ENCODE measurements at regions not wholly inside any gene's neighbourhood (a gene's known extent, or its start where the extent isn't known, plus 50 kb on each side); places are given as distances from the start of the nearest gene placed in this dataset.

GRCh38 chr2:49780949-49781348 lies 626.6 kb upstream of the FSHR start:
- Histone ChIP-seq H3K4me1 (ENCODE audit: control insufficient read depth, extremely low read depth, insufficient read depth, low read length) (no peaks in the 10 kb centered on the region), H3K4me3 (ENCODE audit: control insufficient read depth in 2 of 3, extremely low read depth in 1 of 3, insufficient read depth in 2 of 3, low read depth in 1 of 3, low read length in 3 of 3) (no peak overlapping the region), H3K36me3 (ENCODE audit: control insufficient read depth in 2 of 2, extremely low read depth in 1 of 2, insufficient read depth in 2 of 2, low read length in 2 of 2) (no peaks in the 10 kb centered on the region), H3K27ac (ENCODE audit: control insufficient read depth, insufficient read depth, low read length) (no peak overlapping the region), H3K9me3 (ENCODE audit: control insufficient read depth, low read depth, low read length) (no peaks in the 10 kb centered on the region), H3K4me2 (ENCODE audit: control insufficient read depth, extremely low read depth, insufficient read depth, low read depth, low read length) (no peak overlapping the region), H3K27me3 (ENCODE audit: control insufficient read depth, extremely low read depth, insufficient read depth, low read length) (no peaks in the 10 kb centered on the region), H3K9me1 (ENCODE audit: control insufficient read depth, extremely low read depth, insufficient read depth, low read length) (no peaks in the 10 kb centered on the region), H2AFZ (ENCODE audit: control insufficient read depth, low read length) (no peak overlapping the region), H3K79me2 (ENCODE audit: control insufficient read depth, insufficient read depth, low read length) (no peaks in the 10 kb centered on the region), H3K9ac (ENCODE audit: control insufficient read depth, extremely low read depth, insufficient read depth, low read length) (no peak overlapping the region), H4K20me1 (ENCODE audit: control insufficient read depth, extremely low read depth, insufficient read depth, low read length) (no peaks in the 10 kb centered on the region)
- FAIRE-seq (no peak), DNase-seq (ENCODE audit: low read depth, low spot score) (no peak)
- no peak for TF ChIP-seq EZH2 (IDR thresholded peaks at IDR 0.05; ENCODE audit: low read length)
- TF ChIP-seq CTCF (optimal IDR thresholded peaks at IDR 0.05 in 1 of 3, IDR thresholded peaks at IDR 0.05 in 1 of 3, conservative IDR thresholded peaks at IDR 0.05 in 1 of 3; ENCODE audit: extremely low read depth in 1 of 3, insufficient read depth in 2 of 3, low read length in 3 of 3): no peak
- dilution Hi-C loops (cut with MboI; ENCODE audit: extremely low pct_ligation_motif_present, low sequenced_read_pairs): no loop called here

GRCh38 chr2:49772299-49772970 lies 618.1 kb upstream of the FSHR start:
- Histone ChIP-seq H3K9me1 (ENCODE audit: control insufficient read depth, extremely low read depth, insufficient read depth, low read length) (no peaks in the 10 kb centered on the region), H2AFZ (ENCODE audit: control insufficient read depth, low read length) (no peak overlapping the region), H3K27ac (ENCODE audit: control insufficient read depth, insufficient read depth, low read length) (no peak overlapping the region), H3K79me2 (ENCODE audit: control insufficient read depth, insufficient read depth, low read length) (no peaks in the 10 kb centered on the region), H3K36me3 (ENCODE audit: control insufficient read depth in 2 of 2, extremely low read depth in 1 of 2, insufficient read depth in 2 of 2, low read length in 2 of 2) (no peaks in the 10 kb centered on the region), H3K4me1 (ENCODE audit: control insufficient read depth, extremely low read depth, insufficient read depth, low read length) (no peaks in the 10 kb centered on the region), H3K27me3 (ENCODE audit: control insufficient read depth, extremely low read depth, insufficient read depth, low read length) (no peaks in the 10 kb centered on the region), H3K4me3 (ENCODE audit: control insufficient read depth in 2 of 3, extremely low read depth in 1 of 3, insufficient read depth in 2 of 3, low read depth in 1 of 3, low read length in 3 of 3) (no peak overlapping the region), H3K9ac (ENCODE audit: control insufficient read depth, extremely low read depth, insufficient read depth, low read length) (no peak overlapping the region), H4K20me1 (ENCODE audit: control insufficient read depth, extremely low read depth, insufficient read depth, low read length) (no peaks in the 10 kb centered on the region), H3K4me2 (ENCODE audit: control insufficient read depth, extremely low read depth, insufficient read depth, low read depth, low read length) (no peak overlapping the region), H3K9me3 (ENCODE audit: control insufficient read depth, low read depth, low read length) (no peaks in the 10 kb centered on the region)
- FAIRE-seq (no peak), DNase-seq (ENCODE audit: low read depth, low spot score) (no peak)
- no peak for TF ChIP-seq CTCF (optimal IDR thresholded peaks at IDR 0.05 in 1 of 3, IDR thresholded peaks at IDR 0.05 in 1 of 3, conservative IDR thresholded peaks at IDR 0.05 in 1 of 3; ENCODE audit: extremely low read depth in 1 of 3, insufficient read depth in 2 of 3, low read length in 3 of 3)
- TF ChIP-seq EZH2 (IDR thresholded peaks at IDR 0.05; ENCODE audit: low read length): no peak
- dilution Hi-C loops (cut with MboI; ENCODE audit: extremely low pct_ligation_motif_present, low sequenced_read_pairs): no loop called here
